Left lung (tissue), 4 donors: ENCODE measurements at regions not wholly inside any gene's neighbourhood (a gene's known extent, or its start where the extent isn't known, plus 50 kb on each side); places are given as distances from the start of the nearest gene placed in this dataset.

Source experiments
- ATAC-seq: fragments of 200-7000 bp; cut with Tn5 transposase; one replicate; pipeline ENCODE4 v1.9.1; 2020; ENCODE audit warnings: moderate library complexity
- DNase-seq, 4 donors: peaks; one replicate each; pipeline ENCODE4 v3.0.0-alpha.2; 2013 to 2020
- H3K27ac ChIP-seq, 2 donors: fragments of 200-600 bp; sonication (generic) in 1 of 2; one replicate each; pipeline versions ENCODE4 v1.5.0 to v1.8.0; 2020 to 2021
- H3K27me3 ChIP-seq, 2 donors: fragments of 200-600 bp; sonication (generic) in 1 of 2; one replicate each; pipeline versions ENCODE4 v1.5.0 to v1.8.0; 2020 to 2021
- H3K36me3 ChIP-seq, 2 donors: fragments of 200-600 bp; sonication (generic) in 1 of 2; one replicate each; pipeline versions ENCODE4 v1.5.0 to v1.8.0; 2020 to 2021
- H3K4me1 ChIP-seq, 2 donors: fragments of 200-600 bp; one replicate each; pipeline ENCODE4 v1.8.0; 2021
- H3K4me3 ChIP-seq, 2 donors: fragments of 200-600 bp; sonication (generic) in 1 of 2; one replicate each; pipeline versions ENCODE4 v1.5.0 to v1.8.0; 2020 to 2021; ENCODE audit warnings: mild to moderate bottlenecking in 1 of 2
- H3K9me3 ChIP-seq, 2 donors: fragments of 200-600 bp; sonication (generic) in 1 of 2; one replicate each; pipeline versions ENCODE4 v1.5.0 to v1.8.0; 2020 to 2021
- intact Hi-C, 2 donors: fragments of 100-400 bp; cut with DNase I; formaldehyde crosslinking; loops; one replicate each; pipeline versions ENCODE4 v1.11.2 to v1.14.2; 2022
- TF ChIP-seq, protein P1 (sequence below), 2 donors: fragments of 200-600 bp; sonication (generic) in 1 of 2; IDR thresholded peaks; one replicate each; pipeline versions ENCODE4 v1.5.0 to v1.8.0; 2021; ENCODE audit warnings: antibody characterized with exemption in 2 of 2
- donor health status: DM: no; HTN: yes; CAD: no.
- donor health status: DM: no; HTN: no; CAD: no.

DNA sequence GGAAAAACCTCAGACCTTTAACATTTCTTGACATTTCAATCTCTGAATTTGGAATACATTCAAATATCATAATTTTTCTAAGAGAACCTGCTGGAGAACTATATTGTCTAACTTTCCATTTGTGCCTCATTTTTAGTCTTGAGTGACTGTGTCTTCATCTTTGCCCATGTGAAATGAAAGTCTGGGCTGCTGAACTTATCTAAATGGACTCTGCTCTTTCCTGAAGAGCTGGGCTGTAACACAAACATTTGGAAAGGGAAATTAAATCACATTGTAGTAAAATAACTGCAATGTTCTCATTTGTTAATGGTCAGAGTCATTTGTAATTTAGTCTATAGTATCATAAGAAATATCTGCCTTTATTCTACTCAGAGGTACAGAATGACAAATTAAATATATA is 373.1 kb downstream of the LRIG3 start:
- intact Hi-C loops = no loop called here
- Histone ChIP-seq H3K36me3 (no peaks in the 10 kb centered on the region), H3K27ac (no peak overlapping the region), H3K9me3 (no peaks in the 10 kb centered on the region), H3K4me3 (no peak overlapping the region), H3K27me3 (no peaks in the 10 kb centered on the region), H3K4me1 (no peaks in the 10 kb centered on the region)
- TF ChIP-seq, protein P1, sequence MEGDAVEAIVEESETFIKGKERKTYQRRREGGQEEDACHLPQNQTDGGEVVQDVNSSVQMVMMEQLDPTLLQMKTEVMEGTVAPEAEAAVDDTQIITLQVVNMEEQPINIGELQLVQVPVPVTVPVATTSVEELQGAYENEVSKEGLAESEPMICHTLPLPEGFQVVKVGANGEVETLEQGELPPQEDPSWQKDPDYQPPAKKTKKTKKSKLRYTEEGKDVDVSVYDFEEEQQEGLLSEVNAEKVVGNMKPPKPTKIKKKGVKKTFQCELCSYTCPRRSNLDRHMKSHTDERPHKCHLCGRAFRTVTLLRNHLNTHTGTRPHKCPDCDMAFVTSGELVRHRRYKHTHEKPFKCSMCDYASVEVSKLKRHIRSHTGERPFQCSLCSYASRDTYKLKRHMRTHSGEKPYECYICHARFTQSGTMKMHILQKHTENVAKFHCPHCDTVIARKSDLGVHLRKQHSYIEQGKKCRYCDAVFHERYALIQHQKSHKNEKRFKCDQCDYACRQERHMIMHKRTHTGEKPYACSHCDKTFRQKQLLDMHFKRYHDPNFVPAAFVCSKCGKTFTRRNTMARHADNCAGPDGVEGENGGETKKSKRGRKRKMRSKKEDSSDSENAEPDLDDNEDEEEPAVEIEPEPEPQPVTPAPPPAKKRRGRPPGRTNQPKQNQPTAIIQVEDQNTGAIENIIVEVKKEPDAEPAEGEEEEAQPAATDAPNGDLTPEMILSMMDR (IDR thresholded peaks at IDR 0.05) = no peak
- ATAC-seq (no peak), DNase-seq (no peak)

DNA sequence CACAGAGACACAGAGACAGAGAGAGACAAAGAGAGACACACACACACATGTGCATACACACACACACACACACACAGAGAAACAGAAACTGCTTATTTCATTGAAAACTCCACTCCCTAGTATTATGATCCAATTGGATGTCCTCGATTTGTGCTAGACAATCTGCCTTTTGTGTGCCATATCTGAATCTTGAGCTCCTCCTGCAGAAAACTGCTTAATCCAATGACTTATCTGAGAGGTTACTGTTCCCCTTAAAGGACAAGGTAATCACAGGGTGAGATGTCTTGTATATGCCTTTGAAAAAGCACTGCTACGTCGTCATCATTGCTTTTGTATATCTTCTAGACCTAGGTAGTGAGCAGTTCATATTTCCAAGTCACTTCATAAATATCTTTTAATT is 371.5 kb downstream of the LRIG3 start:
- DNase-seq (no peak), ATAC-seq (no peak)
- no peaks in the 10 kb centered on the region for H3K9me3 ChIP-seq
- H3K27ac ChIP-seq = no peak overlapping the region
- H3K27me3 ChIP-seq = no peaks in the 10 kb centered on the region
- H3K4me3 ChIP-seq = no peak overlapping the region
- no peaks in the 10 kb centered on the region for H3K4me1 ChIP-seq
- TF ChIP-seq, protein P1 (IDR thresholded peaks at IDR 0.05) = no peak
- no peaks in the 10 kb centered on the region for H3K36me3 ChIP-seq
- intact Hi-C loops = no loop called here

DNA sequence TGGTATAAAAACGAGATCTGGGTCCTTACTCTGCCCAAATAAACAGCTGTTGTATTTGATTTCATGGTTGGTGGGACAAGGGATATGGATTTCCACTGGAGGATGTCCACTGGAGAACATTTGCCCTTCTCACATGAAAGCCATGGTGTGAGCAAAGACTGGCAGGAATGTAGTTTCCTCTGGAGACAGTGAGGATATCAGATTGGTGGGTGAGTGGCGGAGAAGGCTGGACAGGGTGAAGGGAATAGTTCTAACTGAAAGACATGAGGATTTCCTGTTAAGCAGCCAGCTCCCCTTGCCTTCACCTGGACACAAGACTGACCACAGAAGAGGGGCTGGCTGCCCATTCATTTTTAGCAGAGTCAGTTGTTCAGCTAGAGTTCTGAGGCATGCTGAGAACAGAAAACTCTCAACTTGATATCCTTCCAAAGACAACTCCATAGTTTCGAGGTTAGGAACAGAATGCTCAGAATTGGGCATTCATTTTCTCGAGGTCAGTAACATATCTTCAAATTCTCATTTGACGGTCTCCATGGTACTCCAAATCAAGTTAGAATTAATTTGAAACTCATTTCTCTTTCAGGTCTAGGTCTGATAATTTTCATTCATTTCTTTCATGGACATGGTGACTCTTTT is 365.7 kb downstream of the LRIG3 start:
- Histone ChIP-seq H3K9me3 (no peaks in the 10 kb centered on the region), H3K27me3 (no peaks in the 10 kb centered on the region), H3K36me3 (no peaks in the 10 kb centered on the region), H3K4me3 (no peak overlapping the region), H3K4me1 (no peaks in the 10 kb centered on the region), H3K27ac (no peak overlapping the region)
- TF ChIP-seq, protein P1 (IDR thresholded peaks at IDR 0.05) = no peak
- intact Hi-C loops = no loop called here
- no peak for ATAC-seq
- DNase-seq = no peak

DNA sequence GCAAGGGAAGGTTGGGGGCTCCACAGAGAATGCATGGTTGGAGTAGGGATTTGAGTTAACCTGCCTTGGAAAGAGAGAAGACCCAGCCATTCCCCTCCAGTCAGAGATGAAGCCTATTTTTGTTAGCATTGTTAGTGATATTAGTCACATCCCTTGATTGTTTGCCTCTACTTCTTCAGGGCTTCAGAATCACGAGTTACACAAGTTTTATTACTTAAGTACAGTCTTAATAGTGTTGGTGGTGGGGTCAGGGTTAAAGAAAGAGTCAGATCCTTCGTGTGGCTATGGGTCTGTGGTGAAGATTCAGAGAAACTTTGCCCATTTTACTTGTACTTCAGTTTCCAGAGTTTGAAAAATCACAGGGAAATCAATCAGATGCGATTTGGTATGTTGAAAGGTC is 363.1 kb downstream of the LRIG3 start:
- DNase-seq = no peak
- intact Hi-C loops = no loop called here
- no peak overlapping the region for H3K27ac ChIP-seq
- H3K36me3 ChIP-seq = no peaks in the 10 kb centered on the region
- H3K27me3 ChIP-seq = no peaks in the 10 kb centered on the region
- TF ChIP-seq, protein P1 (IDR thresholded peaks at IDR 0.05) = no peak
- H3K9me3 ChIP-seq = no peaks in the 10 kb centered on the region
- ATAC-seq = no peak
- no peaks in the 10 kb centered on the region for H3K4me1 ChIP-seq
- H3K4me3 ChIP-seq = no peak overlapping the region

DNA sequence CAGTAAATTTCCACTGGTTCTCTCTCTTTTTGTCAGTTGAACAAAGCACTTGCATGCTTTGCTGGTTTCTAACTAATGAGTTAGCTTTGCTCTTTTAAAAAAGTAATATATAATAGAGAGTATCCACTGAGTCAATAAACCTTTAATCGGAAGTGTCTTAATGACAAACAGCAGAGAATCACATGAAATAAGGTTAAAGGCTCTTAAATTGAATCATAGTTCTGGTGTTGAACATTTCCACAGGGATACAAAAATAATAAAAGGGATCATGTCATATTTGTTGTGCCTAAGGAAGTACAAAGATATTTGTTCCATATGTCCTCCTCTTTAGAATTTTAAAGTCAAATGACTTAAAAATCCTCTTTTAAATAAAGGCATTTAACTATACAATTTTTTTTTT is 362.6 kb downstream of the LRIG3 start:
- Histone ChIP-seq H3K36me3 (no peaks in the 10 kb centered on the region), H3K27ac (no peak overlapping the region), H3K4me3 (no peak overlapping the region), H3K27me3 (no peaks in the 10 kb centered on the region), H3K4me1 (no peaks in the 10 kb centered on the region), H3K9me3 (no peaks in the 10 kb centered on the region)
- DNase-seq (no peak), ATAC-seq (no peak)
- TF ChIP-seq, protein P1 (IDR thresholded peaks at IDR 0.05) = no peak
- intact Hi-C loops = no loop called here
